Activated T-helper 1 cell treated with anti-CD3 and anti-CD28 coated beads, Interleukin-12 subunit alpha, Interleukin-12 subunit beta, Interleukin-2, Interleukin-4 antibody, amounts not matched to agents 30 ng/mL and 10 ng/mL and 1 ng/mL, durations not matched to agents 14 hours and 24 hours and 36 hours (primary cell): ENCODE measurements at regions not wholly inside any gene's neighbourhood (a gene's known extent, or its start where the extent isn't known, plus 50 kb on each side); places are given as distances from the start of the nearest gene placed in this dataset.

ENCODE experiments used
- DNase-seq: peaks from one replicate; pipeline ENCODE4 v3.0.0; 2021; ENCODE audit warnings: low spot score
- H3K27ac Mint-ChIP-seq: one replicate; pipeline ENCODE4 v1.8.0; 2021; ENCODE audit warnings: mild to moderate bottlenecking, mixed read lengths
- H3K27me3 Mint-ChIP-seq: one replicate; pipeline ENCODE4 v1.8.0; 2022; ENCODE audit warnings: mild to moderate bottlenecking, moderate library complexity, mixed read lengths; ENCODE audit not compliant: insufficient read depth
- H3K36me3 Mint-ChIP-seq: one replicate; pipeline ENCODE4 v1.8.0; 2021; ENCODE audit warnings: low read depth, mixed read lengths
- H3K4me1 Mint-ChIP-seq: one replicate; pipeline ENCODE4 v1.8.0; 2021; ENCODE audit warnings: low read depth, mixed read lengths
- H3K4me3 Mint-ChIP-seq: one replicate; pipeline ENCODE4 v1.8.0; 2021; ENCODE audit warnings: mild to moderate bottlenecking, moderate library complexity, mixed read lengths
- H3K9me3 Mint-ChIP-seq: one replicate; pipeline ENCODE4 v1.8.0; 2021; ENCODE audit warnings: mixed read lengths
- intact Hi-C: fragments of 100-400 bp; cut with micrococcal nuclease; formaldehyde crosslinking; loops from one replicate; pipeline ENCODE4 v1.15.1; 2024

DNA sequence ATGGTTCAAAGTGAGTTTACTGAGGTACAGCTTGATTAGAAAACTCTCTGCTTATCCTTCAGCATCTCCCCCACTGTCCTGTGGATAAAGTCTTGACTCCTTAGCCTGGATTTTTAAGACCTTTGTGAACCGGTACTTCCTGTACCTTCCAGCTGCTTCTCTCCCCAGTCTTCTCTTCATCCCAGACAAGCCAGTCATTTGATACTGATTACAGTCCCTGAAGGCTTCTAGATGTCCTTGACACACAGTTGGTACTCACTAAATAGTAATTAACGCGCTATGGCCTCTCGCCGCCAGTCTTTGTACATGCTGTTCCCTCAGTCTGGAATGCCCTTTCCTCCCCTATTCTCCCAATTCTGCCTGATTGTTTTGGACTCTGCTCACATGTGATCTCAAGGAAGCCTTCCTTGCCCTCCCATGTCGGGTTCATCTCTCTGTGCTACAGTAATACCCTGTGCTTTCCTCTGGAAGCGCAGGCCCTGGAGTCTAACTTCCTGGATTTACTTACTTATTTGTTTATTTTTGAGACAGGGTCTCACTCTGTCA lies 50.6 kb upstream of the PTGR2 start:
- no peak for DNase-seq
- intact Hi-C loops: no loop called here
- Mint-ChIP-seq H3K4me1 (no peaks in the 10 kb centered on the region), H3K27me3 (peaks cover 2% of the 10 kb centered on the region), H3K27ac (no peak overlapping the region), H3K4me3 (no peak overlapping the region), H3K36me3 (no peaks in the 10 kb centered on the region), H3K9me3 (no peaks in the 10 kb centered on the region)

DNA sequence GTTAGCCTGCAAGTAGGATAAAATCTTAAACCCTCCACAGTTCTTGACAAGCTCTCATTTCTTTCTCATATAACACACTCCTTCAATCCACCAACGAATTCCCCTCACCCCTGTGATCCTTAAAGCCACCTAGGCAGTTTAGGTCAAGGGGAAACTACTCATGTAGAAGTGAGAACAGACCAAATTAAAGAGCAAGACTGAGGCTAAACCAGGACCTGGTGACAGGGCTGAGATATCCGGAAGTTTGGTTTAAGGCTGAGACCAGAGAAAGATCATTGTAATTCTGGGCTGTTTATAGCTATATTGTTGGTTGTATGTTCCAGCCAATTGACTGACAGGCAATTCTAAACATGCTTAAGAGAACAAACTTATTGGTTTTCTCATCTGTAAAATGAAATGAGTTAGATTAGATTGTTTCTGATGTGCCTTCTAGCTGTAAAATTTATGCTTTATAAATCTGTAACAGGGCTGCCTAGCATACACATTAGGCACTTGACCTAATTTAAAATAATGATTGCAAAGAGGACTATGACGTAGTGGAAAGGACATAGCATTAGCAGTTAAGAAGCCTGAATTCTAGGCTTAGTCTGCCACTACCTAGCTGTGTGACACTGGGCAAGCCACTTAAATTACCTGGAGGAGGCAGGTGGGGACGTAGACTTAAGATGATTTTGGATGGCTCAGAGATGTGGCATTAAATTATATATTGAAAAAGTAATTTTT lies 53.9 kb upstream of the PTGR2 start:
- no peaks in the 10 kb centered on the region for H3K36me3 Mint-ChIP-seq
- no peak overlapping the region for H3K4me3 Mint-ChIP-seq
- no peaks in the 10 kb centered on the region for H3K4me1 Mint-ChIP-seq
- H3K27ac Mint-ChIP-seq: no peak overlapping the region
- peaks cover 2% of the 10 kb centered on the region for H3K27me3 Mint-ChIP-seq
- no peaks in the 10 kb centered on the region for H3K9me3 Mint-ChIP-seq
- no peak for DNase-seq
- intact Hi-C loops: no loop called here

DNA sequence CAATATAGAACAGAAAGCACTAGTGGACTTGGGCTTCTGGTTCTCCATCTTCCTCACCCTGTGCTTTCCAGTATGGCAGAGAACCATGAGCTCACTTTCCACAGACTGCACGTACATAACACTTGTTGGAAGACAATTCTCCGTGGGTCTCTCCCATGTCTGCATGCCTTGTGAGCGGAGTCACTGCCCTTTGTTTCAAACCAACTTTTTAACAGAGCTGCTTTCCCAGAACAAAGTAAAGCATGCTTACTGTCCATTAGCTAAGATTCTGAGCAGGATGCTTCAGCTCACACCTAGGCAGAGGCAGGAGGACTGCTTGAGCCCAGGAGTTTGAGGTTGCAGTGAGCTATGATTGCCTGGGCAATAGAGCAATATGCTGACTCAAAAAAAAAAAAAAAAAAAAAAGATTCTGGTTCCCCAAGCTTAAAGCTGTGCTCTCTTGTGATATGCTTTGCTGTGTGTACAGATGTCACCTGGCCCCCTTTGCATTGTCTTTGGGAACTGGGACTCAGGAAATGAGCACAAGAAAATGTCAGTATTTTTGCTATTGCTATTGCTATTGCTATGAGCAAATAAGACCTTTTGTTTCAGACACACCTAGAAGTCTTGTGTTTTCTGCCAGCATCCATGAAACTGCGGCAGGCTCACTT lies 54.6 kb upstream of the PTGR2 start:
- H3K4me1 Mint-ChIP-seq: no peaks in the 10 kb centered on the region
- H3K36me3 Mint-ChIP-seq: no peaks in the 10 kb centered on the region
- H3K9me3 Mint-ChIP-seq: no peaks in the 10 kb centered on the region
- no peak overlapping the region for H3K27ac Mint-ChIP-seq
- intact Hi-C loops: no loop called here
- H3K27me3 Mint-ChIP-seq: peaks cover 2% of the 10 kb centered on the region
- no peak overlapping the region for H3K4me3 Mint-ChIP-seq
- DNase-seq: no peak

DNA sequence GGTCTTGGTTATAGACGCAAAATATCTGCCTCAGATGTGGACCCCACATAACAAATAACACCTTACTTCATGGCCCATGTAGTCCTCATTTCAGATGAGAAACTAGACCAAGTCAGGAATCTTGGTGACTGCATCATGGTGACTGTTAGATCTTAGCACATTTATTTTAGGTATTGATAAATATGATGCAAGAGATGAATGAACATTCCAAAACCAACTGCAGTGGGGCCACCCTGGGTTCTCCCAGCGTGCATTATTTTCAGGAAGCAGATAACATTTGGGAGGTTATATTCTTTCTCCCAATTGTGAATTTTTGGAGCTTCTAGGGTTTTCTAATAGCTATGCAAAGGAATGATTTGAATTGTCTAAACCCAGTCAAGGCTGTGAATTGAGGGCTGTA lies 55.2 kb upstream of the PTGR2 start:
- intact Hi-C loops: no loop called here
- Mint-ChIP-seq H3K9me3 (no peaks in the 10 kb centered on the region), H3K4me3 (no peak overlapping the region), H3K27me3 (peaks cover 2% of the 10 kb centered on the region), H3K27ac (no peak overlapping the region), H3K36me3 (no peaks in the 10 kb centered on the region), H3K4me1 (no peaks in the 10 kb centered on the region)
- no peak for DNase-seq

DNA sequence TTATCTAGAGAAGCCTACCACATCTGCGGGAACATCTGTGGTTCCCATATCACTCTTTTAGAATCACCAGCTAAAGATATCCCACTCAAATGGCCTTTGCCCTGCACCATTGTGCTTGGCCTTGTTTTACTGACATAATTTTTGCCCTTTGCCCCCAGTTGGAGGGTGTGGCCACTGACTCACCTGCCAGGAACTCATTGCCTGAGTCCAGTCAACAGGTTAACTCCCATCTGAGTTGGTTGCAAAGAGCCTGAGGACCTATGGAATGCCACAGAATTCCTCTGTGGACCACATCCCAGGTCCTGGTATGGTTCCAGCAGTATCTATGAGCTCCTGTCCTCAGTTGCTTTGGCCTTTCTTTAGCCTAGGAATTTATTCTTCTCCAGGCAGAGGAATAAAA lies 55.7 kb upstream of the PTGR2 start:
- intact Hi-C loops: no loop called here
- no peaks in the 10 kb centered on the region for H3K4me1 Mint-ChIP-seq
- H3K27ac Mint-ChIP-seq: no peak overlapping the region
- no peak overlapping the region for H3K4me3 Mint-ChIP-seq
- no peaks in the 10 kb centered on the region for H3K9me3 Mint-ChIP-seq
- H3K36me3 Mint-ChIP-seq: no peaks in the 10 kb centered on the region
- peaks cover 2% of the 10 kb centered on the region for H3K27me3 Mint-ChIP-seq
- DNase-seq: no peak

DNA sequence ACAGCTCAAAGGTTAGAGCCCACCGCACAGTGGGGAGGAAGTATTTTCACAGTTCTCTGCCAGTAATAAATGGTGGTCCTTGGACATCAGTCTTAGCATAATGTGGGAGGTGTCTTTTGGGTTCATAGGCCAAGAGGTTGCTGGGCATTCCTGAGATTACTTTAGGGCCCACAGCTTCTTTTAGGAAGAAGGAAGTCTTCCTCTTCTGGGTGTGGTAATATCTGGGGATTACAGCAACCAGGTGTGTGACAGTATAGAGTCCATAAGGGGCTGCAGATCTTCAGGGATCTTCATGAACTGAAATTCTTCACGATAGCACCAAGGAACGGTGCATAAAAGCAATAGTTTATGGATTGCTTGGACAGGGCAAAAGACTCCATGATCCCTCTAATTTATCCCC lies 56.2 kb upstream of the PTGR2 start:
- no peak overlapping the region for H3K4me3 Mint-ChIP-seq
- H3K9me3 Mint-ChIP-seq: no peaks in the 10 kb centered on the region
- H3K27ac Mint-ChIP-seq: no peak overlapping the region
- H3K36me3 Mint-ChIP-seq: no peaks in the 10 kb centered on the region
- intact Hi-C loops: no loop called here
- H3K27me3 Mint-ChIP-seq: peaks cover 2% of the 10 kb centered on the region
- DNase-seq: no peak
- H3K4me1 Mint-ChIP-seq: no peaks in the 10 kb centered on the region

DNA sequence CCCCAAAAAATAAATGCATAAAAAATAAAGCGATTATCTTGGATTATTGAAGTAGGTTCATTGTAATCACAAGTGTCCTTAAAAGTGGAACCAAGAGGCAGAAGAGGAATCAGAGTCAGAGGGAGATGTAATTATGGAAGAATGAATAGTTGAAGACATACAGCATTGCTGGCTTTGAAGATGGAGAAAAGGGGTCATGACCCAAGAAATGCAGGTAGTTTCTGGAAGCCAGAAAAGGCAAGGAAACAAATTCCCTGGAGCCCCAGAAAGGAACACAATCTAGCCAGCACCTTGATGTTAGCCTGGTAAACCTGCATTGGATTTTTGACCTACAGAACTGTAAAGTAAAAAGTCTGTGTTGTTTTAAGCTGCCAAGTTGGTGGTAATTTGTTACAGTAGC lies 57.5 kb upstream of the PTGR2 start:
- H3K4me3 Mint-ChIP-seq: no peak overlapping the region
- no peaks in the 10 kb centered on the region for H3K36me3 Mint-ChIP-seq
- intact Hi-C loops: no loop called here
- H3K27ac Mint-ChIP-seq: no peak overlapping the region
- peaks cover 2% of the 10 kb centered on the region for H3K27me3 Mint-ChIP-seq
- peaks cover 4% of the 10 kb centered on the region for H3K4me1 Mint-ChIP-seq
- DNase-seq: no peak
- no peaks in the 10 kb centered on the region for H3K9me3 Mint-ChIP-seq

DNA sequence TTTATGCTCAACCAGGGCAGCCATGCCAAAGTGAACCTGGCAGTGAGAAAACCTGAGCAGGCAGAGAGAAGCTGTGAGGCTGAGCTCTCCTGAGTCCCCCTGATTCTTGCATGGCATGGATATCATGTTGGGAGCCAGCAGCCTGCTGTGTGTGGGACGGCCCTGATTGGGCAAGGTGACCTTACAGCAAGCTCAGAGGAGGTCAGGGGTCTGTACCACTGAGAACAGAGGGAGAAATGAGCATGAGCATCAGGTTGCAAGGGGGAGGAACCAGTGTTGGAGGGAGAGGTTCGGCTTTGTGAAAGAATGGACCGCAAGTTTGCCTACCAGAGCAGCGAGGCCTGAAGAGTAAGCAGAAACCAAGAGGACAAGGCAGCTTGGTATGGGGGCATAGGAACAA lies 59.1 kb upstream of the PTGR2 start:
- H3K4me3 Mint-ChIP-seq: no peak overlapping the region
- H3K36me3 Mint-ChIP-seq: peaks cover 2% of the 10 kb centered on the region
- H3K9me3 Mint-ChIP-seq: no peaks in the 10 kb centered on the region
- H3K27me3 Mint-ChIP-seq: no peaks in the 10 kb centered on the region
- no peak overlapping the region for H3K27ac Mint-ChIP-seq
- peaks cover 20% of the 10 kb centered on the region for H3K4me1 Mint-ChIP-seq
- no peak for DNase-seq
- intact Hi-C loops: no loop called here

DNA sequence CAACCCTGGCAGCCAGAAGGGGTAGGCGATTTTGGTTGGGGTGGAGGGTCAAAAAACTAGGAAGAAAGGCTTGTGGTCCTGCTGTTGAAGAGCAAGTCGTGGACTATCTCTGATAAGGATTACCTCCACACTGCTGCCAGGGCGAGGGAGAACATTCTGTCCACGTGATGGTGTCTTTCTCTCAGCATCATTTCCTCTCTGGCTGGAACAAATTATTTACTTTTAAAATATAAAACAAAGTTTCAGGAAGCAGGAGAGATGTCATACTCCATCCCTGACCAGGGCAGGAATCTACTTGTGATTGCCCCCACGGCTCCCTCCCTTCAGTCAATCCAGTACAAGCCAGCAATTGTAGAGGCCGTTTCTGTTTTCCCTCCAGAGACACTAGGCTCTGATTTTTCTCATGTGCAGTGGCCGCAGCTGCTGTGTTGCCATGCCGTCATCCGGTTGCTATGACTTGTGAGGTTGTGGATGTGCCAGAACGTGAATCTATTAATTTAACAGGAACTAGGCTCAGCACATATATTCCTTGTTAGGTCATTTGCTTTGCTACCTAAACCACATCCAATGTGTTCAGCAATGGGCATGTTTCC lies 61.5 kb upstream of the PTGR2 start:
- peaks cover 5% of the 10 kb centered on the region for H3K36me3 Mint-ChIP-seq
- intact Hi-C loops: loop anchor here (5.0 to 10.0 kb wide), 3 partner anchors 295 to 512 kb away; partner anchors contain the start of genes ABCD4, ALDH6A1 and LIN52
- DNase-seq: no peak
- H3K4me3 Mint-ChIP-seq: no peak overlapping the region
- no peaks in the 10 kb centered on the region for H3K27me3 Mint-ChIP-seq
- H3K4me1 Mint-ChIP-seq: peaks cover 36% of the 10 kb centered on the region
- H3K27ac Mint-ChIP-seq: no peak overlapping the region
- no peaks in the 10 kb centered on the region for H3K9me3 Mint-ChIP-seq

DNA sequence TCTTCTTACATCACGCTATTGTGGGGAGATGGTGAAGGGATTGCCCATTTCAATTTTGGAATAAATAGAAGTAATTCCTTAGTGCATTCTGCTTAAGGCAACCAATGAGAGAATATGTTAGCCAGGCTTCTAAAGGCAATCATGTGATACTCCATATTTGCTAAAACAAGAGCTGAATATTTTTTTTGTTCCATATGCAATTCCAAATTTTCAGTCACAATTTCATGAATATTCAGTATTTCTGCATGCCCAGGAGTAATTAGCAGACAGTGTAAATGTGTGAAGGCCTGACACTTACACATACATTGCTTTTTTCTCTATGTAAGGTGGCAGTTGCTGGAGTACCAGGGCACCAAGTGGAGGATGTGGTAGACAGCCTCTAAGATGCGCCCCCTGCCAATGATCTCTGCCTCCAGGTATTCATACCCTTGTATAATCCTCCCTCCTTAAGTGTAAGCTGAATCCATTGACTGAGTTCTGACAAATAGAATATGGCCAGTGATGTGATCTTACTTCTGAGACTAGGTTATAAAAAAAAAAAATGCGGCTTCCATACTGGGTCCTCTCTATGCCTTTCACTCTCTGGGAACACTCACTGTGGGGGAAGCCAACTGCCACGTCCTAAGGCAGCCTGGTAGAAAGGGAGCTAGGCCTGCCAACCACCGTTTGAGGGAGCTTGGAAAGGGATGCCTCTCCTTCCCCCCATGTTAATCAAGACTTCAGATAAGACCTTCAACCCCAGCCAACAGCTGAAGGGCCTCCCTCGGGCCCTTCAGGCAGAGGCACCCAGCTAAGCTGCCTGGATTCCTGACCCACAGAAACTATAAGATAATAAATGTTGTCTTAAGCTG lies 62.7 kb upstream of the PTGR2 start:
- intact Hi-C loops: loop anchor here (5.0 to 10.0 kb wide), 3 partner anchors 296 to 513 kb away; partner anchors contain the start of genes ABCD4, ALDH6A1 and LIN52
- DNase-seq: no peak
- Mint-ChIP-seq H3K36me3 (peaks cover 5% of the 10 kb centered on the region), H3K4me1 (peaks cover 47% of the 10 kb centered on the region), H3K27me3 (no peaks in the 10 kb centered on the region), H3K9me3 (no peaks in the 10 kb centered on the region), H3K27ac (peak overlapping the region; percentile 98), H3K4me3 (peak overlapping the region; percentile 89)

DNA sequence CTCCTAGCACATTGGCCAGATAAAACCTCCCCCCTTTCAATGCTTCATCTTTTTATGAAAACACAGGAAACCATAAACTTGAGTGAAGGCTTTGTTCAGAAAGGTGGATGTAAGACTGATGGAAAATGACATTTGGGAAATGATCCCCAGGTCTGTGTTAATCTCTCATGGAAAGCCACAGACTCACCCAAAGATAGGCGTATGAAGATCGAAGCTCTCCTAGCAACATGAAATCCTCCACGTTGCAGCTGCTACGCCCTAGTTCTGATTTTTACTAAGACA lies 63.4 kb upstream of the PTGR2 start:
- Mint-ChIP-seq H3K27me3 (no peaks in the 10 kb centered on the region), H3K4me1 (peaks cover 54% of the 10 kb centered on the region), H3K4me3 (peak overlapping the region; percentile 89), H3K9me3 (no peaks in the 10 kb centered on the region), H3K36me3 (peaks cover 7% of the 10 kb centered on the region), H3K27ac (peak overlapping the region; percentile 98)
- no peak for DNase-seq
- intact Hi-C loops: loop anchor here (5.0 to 10.0 kb wide), 3 partner anchors 297 to 514 kb away; partner anchors contain the start of genes ABCD4, ALDH6A1 and LIN52

DNA sequence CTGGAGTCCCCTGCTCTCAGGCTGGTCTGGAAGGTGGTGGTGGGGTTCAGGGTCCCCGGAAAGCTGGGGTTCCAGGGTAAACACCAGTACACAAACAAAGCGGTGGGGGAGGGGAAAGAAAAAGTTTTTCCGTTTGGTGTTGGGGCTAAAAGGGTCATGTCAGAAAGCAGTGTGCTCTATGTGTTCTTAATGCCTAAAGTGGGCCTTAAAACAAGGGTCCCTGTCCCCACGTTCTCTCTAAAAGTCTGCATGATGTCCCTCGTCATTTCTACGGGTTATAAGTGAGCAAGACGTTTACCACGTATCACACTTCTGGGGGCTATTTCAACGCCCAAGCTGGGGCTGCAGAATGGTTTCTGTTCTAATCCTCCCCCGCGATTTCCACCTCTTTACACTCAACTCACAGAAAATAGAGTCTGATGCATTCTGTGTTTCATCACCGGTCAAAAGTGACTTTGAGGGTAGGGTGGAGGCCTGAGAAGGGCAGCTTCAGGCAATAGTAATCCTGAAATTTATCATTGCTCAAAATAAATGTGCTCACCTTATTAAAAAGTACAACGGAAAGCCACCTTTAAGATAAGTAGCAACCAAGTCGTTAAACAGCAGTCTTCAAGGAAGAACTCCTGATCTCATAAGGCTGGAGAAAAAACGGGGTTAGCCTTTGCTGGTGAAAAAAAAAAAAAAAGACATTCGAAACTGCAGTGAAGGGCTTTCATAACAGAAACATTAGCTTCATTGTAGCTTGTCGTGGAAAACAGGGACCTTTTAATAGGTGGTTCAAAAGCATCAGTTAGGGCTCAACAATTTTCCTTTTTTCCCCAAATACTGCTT lies 63.9 kb upstream of the PTGR2 start:
- peak overlapping the region; percentile 89 for H3K4me3 Mint-ChIP-seq
- H3K27me3 Mint-ChIP-seq: no peaks in the 10 kb centered on the region
- DNase-seq: peak; percentile 17
- peak overlapping the region; percentile 98 for H3K27ac Mint-ChIP-seq
- H3K36me3 Mint-ChIP-seq: peaks cover 10% of the 10 kb centered on the region
- intact Hi-C loops: loop anchor here (1.0 to 10.0 kb wide), 12 partner anchors 16 to 515 kb away; partner anchors contain the start of genes ABCD4, ALDH6A1, COQ6 and FAM161B
- H3K9me3 Mint-ChIP-seq: no peaks in the 10 kb centered on the region
- H3K4me1 Mint-ChIP-seq: peaks cover 60% of the 10 kb centered on the region
